ENCODE measurements at regions not wholly inside any gene's neighbourhood (a gene's known extent, or its start where the extent isn't known, plus 50 kb on each side); places are given as distances from the start of the nearest gene placed in this dataset.

DNA sequence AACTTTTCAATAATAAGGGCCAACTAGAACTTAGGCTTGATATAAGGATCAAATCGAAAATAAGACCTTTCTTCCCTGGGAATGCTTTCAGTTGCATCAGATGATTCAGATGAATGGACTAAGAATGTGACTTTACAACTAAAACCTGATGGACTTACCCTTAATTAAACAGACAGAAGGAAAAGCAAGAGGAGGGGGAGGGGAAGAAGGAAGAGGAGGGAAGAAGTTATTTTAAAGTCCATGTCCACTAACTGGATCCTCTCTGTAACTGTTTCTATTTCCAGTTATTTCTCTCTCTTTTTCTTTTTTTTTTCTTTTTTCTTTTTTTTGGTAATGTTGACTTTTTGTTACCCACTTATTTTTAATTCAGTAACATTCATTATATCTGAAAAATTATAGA is 486.0 kb downstream of the MAFB start:
- DNase-seq = no peak

DNA sequence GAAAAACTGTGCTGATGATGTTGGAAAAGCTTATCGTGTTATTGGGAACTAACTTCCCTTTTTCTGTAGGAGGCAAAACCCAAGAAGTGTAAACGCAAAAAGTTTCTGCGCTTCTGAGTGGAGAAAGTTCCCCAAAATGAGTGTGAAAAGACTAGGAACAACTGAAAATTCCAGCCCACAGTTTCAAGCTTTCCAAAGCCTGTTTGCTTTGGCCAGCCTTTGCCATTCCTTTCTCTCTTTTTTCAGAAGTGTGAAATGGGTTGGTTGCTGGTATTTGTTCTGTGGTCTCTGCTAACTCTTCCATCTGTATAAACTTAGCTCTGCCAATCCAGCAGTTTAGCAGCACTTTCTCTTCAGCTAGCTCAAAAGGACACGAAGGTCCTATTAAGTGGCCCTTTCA is 491.3 kb downstream of the MAFB start:
- no peak for DNase-seq

DNA sequence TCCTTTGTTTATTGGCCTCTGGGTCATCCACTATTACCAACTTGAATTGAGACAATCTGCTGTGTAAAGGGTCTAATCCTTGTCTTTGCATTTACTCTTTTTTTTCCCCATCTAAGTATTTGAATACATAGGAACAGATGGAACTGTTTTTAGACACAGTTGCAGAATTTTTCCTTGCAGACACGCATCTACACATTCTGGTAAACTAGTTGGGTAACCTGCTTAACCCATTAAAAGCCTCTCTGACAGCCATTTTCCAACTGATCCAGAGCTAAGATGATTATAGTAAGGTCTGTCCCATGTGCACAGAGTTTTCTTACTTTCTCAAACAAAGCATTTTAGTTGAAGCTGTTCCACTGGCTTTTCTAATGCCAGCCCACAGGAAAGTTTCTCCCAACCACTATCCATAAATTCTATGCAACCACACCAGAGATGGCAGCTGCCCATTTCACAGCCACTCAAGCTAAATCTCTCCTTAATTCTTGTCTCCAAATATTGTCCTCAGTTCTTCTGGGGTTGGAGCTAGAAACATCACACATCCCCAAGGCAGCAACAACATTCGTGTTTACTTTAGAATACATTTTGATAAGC is 492.1 kb downstream of the MAFB start:
- no peak for DNase-seq

DNA sequence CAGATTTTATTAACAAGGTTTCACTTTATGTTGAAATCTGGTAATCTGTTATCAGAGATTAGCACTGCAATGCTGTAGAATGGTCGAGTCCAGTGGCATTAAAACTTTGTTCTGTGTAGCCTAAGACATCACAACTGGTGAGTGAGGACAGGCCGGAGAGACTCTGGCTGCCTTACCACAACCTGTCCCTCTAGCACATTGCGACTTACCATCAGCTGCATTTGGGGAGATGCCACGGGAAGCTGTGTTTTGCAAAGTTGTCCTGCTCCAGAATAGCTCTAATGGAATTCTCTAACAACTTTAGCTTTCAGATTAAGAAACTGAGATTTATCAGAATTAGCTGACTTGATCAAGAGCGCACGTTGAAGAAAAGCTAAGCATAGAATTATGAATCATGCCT is 493.3 kb downstream of the MAFB start:
- DNase-seq = no peak

DNA sequence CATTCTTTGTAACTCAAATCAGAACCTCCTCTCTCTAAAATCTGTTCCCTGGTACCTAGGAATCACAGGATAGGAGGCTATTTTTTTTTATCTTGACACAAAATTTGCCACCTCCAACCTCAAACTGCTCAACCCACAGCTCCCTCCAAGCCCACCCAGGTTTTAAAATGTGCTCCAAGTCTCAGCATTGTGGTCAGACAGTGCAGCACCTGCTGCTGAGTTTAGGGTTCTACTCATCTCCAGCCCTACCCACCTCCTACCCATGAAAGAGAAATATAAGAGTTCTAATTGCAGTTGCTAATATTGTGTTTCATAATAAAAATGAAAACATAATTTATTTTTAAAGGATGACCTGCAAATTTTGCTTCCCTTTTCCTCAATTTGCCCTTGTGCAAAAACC is 496.5 kb downstream of the MAFB start:
- DNase-seq = no peak

DNA sequence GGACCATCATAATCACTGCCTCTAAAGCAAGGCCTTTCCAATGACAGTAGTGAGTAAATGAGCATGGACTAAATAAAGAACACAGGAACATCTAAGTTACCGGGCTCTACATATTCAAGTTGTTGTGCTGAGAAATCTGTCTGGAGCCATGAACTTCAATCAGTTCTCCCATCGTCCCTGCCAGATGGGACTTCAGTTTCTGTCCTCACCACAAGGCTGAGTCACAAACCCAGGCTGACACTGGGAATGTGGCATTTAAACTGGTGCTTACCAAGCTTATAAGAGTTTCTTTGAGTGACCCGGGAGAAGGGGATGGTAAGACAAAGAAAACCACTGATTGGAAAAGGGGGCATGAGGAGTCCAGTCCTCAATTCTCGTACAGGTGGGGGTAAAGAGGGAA is 497.0 kb downstream of the MAFB start:
- DNase-seq = no peak

DNA sequence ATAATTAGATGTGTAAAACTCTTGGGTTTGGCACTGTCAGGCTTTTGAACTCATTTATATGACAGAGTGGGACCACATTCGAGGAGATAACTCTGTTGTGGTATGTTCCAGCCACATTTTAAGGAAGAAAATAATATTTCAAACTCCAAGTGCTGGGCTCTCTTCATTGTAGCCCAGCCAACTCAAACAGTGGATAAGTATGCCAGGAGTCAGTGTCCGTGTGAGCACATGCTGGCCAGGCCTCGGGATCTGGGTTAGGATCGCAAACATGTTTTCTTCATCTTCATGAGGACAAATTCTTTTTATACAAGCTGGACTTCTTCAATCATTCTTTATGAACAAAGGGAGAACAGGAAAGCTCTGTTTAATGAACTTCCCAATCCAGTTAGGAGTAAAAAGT is 497.5 kb downstream of the MAFB start:
- no peak for DNase-seq

DNA sequence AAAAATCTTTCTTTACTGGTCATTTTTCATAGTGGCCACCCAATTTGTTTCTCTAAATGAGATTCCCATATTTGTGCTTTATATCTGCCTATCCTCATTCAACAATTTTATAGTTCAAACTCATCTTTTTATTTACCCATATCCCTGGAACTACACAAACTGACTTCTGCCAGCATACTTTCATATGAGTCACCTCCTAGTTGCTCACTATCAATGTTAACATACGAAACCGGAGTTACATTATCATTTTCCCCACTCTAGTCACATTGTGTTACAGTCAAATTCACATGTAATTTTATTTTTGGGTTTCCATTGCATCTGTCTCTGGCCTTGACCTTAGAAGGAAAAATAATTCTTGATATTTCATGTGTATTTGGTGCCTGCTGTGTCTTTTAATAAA is 499.4 kb downstream of the MAFB start:
- DNase-seq = no peak

DNA sequence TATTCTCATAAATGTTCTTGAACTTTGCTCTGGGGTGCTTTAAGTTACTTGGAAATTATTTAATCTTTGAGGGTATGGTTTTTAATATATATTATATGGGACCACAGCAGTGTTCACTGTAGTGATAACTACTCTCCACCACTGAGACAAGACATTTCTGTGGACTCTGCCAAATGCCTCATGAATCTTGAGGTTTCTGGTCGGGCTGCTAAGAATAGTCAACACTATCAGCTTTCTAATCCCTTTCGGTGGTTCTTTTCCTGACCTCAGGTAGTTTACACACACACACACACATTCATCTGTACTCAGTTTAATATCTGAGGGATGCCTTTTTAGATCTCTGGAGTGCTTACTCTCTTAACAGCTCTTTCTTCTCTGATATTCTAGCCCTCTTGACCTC is 500.7 kb downstream of the MAFB start:
- DNase-seq = no peak

DNA sequence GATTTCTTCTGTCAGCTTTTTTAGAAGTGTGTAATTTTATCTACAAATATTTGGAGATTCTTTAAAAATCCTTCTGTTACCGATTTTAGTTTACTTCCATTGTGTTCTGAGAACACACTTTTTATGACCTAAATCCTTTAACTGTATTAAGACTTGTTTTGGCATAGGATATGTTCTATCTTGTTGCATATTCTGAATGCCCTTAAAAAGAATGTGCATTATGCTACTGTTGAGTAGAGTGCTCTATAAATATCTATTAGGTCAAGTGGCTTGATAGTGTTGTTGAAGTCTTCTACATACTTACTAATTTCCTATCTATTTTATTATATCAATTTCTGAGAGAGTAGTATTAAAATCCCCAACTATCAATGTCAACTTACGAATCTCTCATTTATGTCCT is 502.2 kb downstream of the MAFB start:
- DNase-seq = no peak

DNA sequence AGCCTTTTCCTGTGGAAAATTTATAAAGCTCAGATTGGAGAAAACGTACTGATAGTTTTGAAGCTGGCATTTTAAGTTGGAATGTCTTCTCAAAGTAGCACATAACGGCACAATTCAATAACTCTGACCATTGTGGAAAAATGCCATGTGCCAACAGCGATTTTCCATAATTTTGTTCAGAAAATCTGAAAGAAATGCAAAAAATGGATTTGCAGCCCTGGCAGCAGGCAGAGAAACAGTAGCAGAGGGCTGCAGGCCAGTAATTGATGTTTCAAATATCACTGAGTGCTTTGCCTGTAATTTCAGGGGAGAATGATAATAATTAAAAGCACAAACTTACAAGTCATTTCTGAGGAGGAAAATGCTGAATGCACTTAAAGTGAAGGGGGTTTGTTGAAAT is 507.4 kb downstream of the MAFB start:
- no peak for DNase-seq

DNA sequence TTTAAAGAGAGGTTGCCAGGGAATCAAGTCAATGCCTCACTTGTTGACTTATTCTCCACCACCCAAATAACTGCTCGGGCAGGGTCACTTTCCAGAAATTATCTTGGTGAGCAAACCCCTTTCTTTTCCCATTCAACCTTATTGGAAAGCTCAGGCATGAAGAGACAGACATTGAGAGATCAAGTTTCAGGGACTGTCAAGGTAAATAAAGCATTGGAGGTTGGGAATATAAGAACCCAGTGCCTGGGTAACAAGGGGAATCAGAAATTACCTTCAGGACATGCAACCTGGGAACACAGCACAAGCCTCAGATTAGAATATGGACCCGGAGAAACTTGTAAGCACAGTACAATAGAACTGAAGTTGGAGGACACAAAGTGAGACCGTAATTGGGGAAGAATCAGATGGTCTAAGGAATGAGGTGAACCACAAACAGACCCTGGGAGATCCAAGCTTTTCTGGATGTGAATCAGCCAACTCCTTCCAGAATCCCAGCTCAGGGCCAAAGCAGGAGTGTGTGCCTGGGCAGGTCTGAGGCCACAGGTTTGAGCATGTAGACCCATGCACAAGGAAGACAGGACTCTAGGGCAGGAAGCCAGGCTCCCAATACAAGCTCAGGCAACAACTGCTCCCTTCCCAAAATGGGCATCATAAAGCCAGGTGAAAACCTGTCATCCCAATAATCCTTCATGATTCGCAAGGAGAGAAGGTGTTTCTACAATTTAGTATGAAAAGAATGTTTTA is 512.8 kb downstream of the MAFB start:
- no peak for DNase-seq

DNA sequence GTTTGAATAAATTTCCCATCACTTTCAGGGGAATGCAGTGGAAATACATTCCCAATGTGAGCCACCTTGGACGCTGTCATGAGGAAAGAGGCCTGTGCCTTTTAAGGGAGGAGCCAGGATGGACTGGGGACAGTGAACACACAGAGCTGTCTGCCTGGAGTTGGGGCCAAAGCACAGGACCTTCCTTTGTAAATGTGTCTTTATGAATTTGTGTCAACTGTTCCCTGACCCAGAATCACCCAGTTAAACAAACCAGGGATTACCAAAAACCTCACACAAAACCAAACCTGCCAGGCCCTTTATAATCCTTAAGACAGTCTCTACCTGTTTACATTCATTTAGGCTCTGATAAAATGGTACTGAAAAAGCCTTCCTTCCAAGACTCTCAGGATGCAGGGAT is 513.7 kb downstream of the MAFB start:
- no peak for DNase-seq

DNA sequence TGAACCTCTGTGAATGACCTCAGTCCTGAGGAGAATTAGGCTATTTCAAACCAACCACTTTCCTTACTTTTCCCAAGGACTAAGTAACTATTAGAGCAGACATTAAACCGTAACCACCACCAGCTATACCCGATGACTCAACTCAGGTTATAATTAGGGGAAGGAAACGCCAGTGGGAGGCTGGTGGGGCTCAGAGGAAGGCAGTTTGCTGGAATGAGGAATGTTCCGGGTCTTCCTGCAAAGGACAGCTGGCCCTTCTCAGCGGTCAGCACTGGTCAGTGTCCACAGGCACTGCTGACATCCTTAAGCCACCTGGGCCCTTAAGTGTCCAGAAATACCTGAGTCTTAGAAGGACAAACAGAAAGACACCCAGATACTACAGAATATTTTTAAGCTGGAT is 515.2 kb downstream of the MAFB start:
- DNase-seq = no peak

DNA sequence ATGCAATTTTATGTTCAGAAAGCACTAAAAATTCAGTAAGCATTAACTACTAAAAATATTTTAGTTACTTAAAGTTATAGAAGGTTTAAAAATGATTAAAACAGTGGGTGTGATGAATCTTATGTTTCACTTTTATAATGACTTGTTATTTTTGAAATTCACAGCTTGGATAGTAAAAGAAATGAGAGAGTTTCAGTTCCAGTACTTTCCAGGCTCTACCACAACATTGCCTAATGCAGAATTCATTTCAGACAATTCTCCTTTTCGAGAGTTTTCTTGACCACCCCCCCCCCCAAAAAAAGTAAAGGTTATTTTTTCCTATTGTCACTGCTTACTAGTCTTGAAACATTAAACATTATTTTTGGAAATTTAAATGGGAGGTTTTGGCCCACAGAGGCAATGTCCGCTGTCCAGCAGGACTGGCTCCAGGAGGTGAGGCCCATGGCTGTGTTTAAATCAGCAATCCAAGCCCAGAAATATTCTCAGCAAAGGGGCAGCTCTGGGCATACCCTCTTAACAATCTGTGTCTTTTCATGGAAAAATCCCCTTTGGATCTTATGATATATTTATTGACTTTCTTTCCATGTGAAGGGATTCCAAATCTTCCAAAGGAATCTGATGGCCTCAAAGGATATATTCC is 519.9 kb downstream of the MAFB start:
- DNase-seq = no peak

DNA sequence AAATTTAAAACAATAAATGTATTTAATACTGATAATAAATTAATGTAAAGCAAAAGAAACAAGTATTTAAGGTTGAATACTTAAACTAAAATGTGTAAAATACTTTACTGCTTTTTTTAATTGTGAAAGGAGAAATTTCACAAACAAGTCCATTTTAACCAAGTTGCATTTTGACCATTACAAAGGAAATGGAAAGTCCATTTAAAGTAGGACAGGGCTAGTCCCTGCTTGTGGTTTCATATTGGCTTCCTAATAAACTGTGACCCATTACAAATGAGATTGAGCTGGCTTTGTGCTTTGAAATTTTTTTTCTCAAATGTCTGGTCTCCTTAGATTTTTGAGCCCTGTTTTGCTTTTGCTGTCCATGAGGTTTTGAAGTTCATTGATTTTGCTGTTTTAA is 527.6 kb downstream of the MAFB start:
- no peak for DNase-seq

DNA sequence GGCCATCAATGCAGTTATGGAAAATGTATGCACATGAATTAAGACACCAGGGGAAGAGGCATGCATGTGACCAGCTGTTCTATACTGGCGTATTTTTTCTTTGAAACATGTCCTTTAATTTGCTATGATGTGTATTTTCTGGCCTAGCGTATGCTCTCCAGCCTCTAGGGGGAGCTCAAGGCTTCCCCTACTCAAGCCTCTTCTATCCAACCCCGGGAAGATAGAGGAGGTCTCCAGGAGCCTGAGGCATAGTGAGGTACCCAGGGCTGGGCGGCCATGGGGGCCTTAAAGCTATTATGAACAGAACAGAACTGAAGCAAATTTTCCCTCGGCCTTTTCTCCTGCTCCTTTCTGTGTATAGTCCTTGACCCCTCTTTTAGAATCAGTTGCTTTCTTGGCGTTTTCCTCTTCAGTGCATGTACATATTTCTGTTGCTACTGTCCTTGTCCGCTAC is 528.9 kb downstream of the MAFB start:
- peak; percentile 29 for DNase-seq

DNA sequence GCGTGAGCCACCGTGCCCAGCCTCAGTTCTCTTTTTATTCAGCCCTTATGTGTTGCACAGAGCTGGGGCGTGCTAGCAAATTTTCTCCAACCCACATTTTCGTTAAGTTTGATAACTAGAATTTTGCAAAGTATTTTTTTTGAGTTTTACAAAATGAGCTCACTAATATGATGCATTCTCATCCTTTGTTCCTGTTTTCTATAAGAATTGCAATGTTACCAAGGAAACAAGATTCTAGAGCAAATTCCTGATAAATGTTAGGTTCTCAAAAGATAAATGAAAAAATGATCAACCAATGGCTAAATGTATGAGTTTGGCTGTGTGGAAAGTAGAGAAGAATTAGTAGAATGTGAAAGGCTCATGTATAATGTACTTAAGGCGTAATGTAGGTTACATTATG is 529.8 kb downstream of the MAFB start:
- DNase-seq = no peak

DNA sequence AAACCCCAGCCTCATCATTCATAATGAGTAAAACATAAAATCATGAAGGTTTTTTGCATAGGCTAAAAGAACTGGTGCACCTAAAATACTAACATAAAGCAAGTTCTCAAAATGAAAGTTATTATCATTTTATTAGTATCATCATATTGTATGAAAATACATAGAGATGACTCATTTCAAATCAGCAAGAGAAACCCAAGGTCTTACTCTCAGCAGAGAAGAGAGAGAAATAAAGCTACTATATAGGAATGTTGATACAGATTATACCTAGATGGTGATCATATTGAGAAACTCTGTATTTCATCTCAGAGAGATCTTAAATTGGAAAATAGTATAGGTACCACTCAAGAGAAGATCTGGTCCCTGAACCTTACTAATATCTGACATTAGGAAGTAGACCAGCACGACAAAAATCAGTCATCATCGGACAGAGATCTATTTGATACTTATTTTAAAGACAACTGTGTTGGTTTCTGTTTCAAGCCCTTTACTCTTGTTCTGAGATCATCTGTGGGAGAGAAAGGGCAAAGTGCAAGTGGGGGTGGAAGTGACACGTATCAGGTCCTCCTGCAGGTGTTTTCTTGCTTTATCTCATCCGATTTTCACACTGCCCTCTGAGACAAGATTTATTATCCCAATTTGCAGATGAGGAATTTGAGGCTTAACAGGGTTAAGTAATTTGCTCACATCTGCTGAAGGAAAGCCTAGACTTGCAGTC is 532.3 kb downstream of the MAFB start:
- DNase-seq = no peak

DNA sequence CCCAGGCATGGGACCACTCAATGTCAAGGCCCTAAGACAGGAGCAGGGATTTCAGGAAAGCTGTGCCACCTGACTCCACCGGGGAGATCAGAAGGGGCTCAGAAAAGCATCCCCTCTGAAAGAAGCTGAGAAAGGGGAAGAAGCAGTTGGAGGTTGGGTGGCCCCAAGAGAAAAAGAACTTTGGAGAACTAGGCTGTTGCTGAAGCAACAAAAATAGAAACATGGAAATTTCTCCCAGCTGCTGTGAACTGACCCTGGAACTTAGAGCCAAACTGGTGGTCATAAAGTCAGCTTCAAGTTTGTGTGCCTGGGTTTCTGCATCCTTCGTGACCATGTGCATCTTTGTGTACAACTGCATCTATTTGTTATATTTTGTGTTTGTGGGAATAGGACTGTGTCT is 534.5 kb downstream of the MAFB start:
- no peak for DNase-seq

DNA sequence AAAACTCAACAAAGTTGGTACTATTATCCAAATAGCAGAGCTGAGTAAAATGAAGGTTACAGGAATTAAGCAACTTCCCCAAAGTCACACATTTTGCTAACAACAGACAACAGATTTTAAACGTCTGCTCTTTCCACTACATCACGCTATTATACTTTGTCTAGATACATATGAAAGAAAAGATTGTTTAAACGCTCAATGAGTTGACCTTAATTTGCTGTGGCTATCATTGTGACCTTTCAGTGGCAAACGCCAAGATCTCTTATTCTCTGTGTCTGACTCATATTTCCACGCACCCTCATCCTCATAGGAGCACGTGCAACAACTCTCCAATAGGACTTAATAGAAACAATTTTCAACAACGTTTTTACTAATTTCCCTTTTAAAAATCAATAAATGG is 540.1 kb downstream of the MAFB start:
- DNase-seq = no peak

DNA sequence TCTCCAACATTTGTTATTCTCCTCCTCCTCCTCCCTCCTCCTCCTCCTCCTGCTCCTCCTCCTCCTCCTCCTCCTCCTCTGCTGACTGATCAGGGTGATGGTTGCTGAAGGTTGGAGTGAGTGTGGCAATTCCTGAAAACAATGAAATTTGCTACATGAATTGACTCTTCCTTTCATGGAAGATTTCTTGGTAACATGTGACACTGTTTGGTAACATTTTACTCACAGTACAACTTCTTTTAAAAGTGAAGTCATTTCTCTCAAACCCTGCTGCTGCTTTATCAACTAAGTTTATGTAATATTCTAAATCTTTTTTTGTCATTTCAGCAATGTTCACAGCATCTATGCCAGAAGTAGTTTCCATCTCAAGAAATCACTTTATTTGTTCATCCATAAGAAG is 543.0 kb downstream of the MAFB start:
- no peak for DNase-seq

DNA sequence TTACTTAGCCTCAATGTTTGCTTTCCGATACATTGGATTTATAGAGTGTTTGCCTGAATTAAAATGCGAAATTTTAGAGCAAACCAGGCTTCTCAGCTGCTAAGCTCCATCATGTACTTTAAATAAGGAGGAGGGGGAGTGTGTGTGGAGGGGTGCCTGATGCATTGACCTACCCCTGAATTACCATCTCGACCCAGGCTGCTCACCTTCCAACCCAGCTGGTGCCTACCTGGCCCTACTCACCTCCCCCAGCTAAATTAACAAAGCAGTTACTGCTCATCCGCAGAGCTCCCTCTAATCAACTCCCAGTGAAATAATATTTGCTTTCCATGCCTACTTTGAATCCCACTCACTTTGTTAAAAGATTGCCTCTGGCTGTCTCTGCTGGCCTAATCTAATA is 544.5 kb downstream of the MAFB start:
- DNase-seq = no peak

DNA sequence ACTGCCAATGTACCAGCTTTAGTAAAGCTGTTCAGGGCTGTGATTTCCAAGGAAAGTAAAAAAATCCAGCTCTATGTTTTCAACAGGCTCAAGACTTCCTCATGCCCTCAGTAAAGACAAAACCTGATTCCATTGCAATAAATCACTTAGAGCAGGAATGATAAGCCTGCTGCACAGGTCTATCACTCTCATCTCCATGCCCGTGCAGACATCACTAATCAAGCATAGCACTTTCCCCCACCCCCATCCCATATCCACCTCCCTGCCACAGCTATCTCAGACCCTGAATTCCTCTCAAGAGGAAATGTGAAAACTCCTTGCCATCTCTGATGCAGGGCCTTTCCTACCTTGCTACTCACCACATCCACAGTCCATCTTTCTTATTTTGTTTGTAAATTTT is 554.9 kb downstream of the MAFB start:
- no peak for DNase-seq

Data from activated CD4-positive, alpha-beta T cell treated with anti-CD3 and anti-CD28 coated beads for 48 hours (primary cell).